AG08395 (cell line): ENCODE measurements at regions not wholly inside any gene's neighbourhood (a gene's known extent, or its start where the extent isn't known, plus 50 kb on each side); places are given as distances from the start of the nearest gene placed in this dataset.
A peak's percentile ranks its signal among the peaks of the same experiment; 100 is the strongest.

ENCODE experiments used
- DNase-seq: peaks from one replicate; pipeline ENCODE4 v3.0.0; 2012; ENCODE audit warnings: mixed read lengths, low spot score

DNA sequence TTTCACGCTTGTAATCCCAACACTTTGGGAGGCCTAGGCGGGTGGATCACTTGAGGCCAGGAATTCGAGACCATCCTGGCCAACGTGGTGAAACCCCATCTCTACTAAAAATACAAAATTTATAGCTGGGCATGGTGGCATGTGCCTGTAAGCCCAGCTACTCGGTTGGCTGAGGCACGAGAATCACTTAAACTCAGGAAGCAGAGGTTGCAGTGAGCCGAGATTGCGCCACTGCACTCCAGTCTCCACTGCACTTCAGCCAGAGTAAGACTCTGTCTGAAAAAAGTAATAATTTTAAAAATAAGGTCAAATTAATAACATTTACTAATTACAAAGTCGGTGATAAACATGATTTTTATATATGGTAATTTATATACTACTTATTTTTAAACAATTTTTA, 155.9 kb downstream of the AXIN2 start:
- DNase-seq = no peak

DNA sequence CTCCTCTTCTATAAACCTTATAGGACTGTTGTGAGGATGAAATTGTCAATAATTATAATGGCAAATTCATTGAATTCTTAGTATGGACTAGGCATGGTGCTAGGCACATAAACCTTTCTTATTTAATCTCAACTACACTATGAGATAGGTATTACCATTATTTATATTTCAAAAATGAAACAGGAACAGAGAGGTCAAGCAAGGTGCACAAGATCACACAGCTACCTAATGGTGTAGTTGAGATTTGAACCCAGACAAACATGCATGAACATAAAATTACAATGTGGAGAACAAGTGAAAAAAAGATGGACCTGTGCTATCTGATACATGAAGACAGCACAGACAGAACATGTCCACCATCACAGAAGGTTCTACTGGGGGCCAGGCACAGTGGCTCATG, 156.7 kb downstream of the AXIN2 start:
- DNase-seq = no peak

GRCh38 chr17:65403626-65404025, 157.8 kb downstream of the AXIN2 start:
- no peak for DNase-seq

GRCh38 chr17:65402513-65403496, 158.6 kb downstream of the AXIN2 start:
- no peak for DNase-seq

GRCh38 chr17:65401561-65401960, 159.9 kb downstream of the AXIN2 start:
- no peak for DNase-seq

- no peak for DNase-seq
These were observed 160.7 kb downstream of the AXIN2 start for GRCh38 chr17:65400701-65401100.

DNA sequence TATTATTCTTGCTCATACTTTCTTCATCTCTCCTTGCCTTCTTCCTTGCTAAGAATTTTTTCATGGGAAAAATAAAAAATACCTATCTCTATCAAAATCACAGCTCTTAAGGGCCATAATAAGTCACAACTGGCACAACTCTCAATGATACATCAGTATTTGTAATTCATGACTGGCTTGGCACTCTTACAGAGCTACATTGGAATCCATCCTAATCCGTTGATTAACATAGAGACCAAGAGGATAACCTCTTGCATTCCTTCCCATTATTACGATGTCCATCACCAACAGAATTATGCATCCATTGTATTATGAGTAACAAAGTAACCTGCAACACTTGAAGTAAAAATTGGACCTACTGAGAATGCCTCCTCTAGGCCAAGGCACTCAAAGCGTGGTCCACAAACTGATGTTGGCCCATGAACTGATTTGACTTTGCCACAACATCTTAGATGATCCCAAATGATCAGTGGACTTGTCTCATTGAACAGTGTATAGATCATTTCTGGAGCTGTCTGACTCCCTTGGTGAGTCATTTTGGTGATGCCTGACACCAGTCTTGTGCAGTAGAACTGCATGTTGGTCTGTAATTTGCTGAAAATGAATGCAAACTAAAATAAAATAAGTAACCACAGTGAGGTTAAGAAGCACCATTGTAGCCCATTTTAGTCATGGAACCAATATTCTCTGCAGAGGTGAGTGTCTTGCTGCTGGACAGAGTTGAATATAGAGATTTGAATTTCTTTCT, 163.2 kb downstream of the AXIN2 start:
- DNase-seq = no peak

DNA sequence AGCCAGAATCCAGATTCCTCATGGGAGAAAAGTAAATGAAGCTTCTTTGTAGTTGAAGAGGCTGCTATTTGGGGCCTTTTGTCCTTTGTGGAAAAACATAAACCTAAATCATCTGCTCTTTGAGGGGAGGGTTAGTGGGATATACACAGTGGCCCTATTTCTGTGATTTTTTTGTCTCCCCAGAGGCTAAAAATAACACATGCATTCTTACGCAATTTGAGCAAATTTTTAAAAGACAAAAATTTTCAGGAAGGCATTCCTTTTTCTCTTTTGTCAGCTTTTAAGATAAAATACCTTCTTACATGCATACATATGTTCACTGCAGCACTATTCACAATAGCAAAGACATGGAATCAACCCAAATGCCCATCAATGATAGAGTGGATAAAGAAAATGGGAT, 165.5 kb downstream of the AXIN2 start:
- DNase-seq = no peak

- no peak for DNase-seq
These were observed 166.5 kb downstream of the AXIN2 start for GRCh38 chr17:65394811-65395472.

DNA sequence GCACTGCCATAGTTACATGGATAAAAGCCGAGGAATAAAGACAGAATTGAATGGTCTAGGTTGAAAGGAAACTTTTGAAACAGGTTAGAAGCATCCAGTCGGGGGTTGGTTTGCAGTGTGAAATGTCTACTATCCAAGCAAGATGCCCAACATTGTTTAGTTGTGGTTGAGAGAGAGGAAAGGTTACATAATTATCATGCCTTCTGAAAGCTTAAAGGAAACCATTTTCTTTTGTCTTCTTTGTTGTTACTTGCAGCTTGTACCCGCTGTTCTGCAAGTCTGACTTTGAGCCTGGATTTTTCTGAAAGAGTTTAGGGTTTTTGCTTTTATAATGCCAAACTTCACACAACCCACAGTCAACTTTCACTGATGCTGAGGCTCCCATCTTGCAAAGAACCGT, 167.9 kb downstream of the AXIN2 start:
- no peak for DNase-seq

DNA sequence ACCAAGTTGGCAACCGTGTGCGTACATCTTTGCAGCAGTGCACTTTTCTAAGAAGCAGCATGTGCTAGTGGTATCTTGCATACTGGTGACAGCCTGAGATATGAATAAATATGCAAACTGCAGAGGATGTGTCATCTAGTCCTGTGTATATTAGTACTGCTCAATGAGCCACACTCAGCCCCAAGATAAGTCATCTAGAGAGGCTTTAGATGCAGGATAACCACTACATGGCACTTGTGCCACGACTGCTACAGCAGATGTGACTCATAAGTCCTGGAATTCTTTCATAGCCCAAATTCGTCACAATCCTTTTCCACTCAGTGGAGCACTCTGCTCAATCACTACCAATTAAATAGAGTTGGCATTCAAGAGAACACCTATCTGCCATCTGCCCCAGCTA, 171.5 kb downstream of the AXIN2 start:
- DNase-seq = peak; percentile 93

- DNase-seq = peak; percentile 45
These were observed 172.0 kb downstream of the AXIN2 start for GRCh38 chr17:65389426-65389825.

DNA sequence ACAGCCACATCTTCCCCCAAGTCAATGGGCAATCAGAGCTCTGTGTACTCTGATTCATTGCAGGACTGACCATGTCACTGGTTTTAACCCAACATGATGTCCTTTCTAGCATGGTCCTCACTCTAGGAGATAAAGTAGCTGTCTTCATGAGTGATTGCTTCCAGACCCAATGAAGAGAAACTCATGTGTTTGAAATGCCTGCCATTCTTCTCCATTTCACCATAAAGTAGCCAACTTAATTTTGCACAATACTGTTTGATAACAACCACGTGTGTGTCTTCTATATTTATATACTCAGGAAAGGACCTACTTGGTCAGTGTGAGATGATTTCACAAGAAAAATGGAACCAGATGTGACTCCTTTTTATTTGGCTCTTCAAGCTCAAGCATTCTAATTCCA, 172.5 kb downstream of the AXIN2 start:
- DNase-seq = peak; percentile 44

GRCh38 chr17:65387322-65387721, 174.1 kb downstream of the AXIN2 start:
- no peak for DNase-seq

GRCh38 chr17:65385726-65386125, 175.7 kb downstream of the AXIN2 start:
- no peak for DNase-seq

GRCh38 chr17:65385071-65385470, 176.4 kb downstream of the AXIN2 start:
- no peak for DNase-seq

- DNase-seq = no peak
These were observed 180.3 kb downstream of the AXIN2 start for GRCh38 chr17:65381152-65381551.

DNA sequence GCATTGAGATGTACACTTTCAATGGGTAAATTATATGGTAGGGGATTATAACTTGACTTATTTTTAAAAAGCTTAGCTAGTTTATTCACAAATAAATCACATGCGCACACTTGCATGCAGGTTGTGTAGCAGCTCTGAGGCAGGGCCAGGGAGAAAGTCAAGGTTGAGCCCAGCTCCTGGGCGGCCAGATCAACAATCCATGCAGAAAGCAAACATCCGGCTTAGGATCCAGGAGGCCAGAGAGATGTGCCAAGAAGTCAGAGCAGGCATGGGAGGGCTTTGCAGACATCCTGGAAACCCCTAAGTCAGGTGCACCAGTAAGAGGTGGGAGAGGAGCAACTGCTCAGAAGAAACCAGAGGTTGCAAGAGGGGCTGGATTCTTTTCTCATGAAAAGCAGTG, 186.5 kb downstream of the AXIN2 start:
- DNase-seq = no peak

DNA sequence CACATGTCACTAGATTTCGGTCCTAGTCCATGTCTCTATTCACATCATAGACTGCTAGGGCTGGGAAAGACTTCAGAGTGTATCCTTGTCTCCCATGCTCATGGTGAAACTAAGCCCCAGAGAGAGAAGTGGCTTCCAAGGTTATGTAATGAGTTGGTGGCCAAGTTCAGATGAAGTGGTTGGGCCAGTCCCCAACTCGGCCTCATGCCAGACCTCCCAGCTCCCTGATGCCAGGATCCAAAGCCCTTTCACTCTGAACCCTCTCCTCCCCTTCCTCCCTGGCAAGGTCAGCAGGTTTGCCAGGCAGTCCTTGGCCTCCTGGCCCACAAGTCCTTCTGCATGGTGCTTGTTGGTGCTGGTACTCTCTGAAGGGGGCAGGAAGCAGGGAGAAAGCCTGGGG, 189.7 kb downstream of the AXIN2 start:
- no peak for DNase-seq

GRCh38 chr17:65370669-65371131, 190.7 kb downstream of the AXIN2 start:
- DNase-seq = no peak

- no peak for DNase-seq
These were observed 193.1 kb downstream of the AXIN2 start for GRCh38 chr17:65368341-65368740.

DNA sequence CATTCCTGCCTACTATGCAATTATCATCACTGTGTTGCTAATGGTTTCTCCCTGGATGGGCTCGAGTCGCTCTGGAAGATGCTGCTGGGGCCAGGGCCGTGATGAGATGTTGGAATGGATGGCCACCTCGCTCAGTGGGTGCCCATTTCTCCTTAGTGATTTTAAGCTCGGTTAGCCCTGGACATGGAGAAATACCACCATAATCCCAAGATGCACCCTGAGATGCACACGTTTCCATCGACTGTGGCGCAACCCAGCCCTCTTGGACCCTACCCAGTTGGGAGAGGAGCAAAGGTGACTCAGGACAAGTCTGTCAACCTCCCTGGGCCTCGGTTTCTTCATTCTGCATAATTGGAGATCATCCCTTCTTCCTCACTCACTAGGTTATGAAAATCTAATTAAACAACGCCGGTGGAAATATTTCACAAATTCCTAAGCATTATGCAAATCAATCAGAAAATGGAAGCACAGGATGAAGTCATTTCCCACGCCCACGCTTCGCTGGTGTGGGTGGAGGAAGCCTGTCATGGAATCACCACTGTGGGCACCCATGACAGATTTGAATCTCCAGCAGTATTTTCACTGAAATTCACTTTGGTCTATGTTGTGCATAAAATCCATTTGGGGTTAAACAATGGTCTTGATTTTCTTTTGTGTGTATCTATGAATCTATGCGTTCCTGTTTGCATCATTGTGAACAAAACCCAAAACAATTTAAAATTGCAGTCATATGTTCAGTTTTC, 195.2 kb downstream of the AXIN2 start:
- no peak for DNase-seq
